OCI-LY7 (cell line): ENCODE measurements at regions not wholly inside any gene's neighbourhood (a gene's known extent, or its start where the extent isn't known, plus 50 kb on each side); places are given as distances from the start of the nearest gene placed in this dataset.

Experiments used
- BruUV-seq: library from RNA; stranded (reverse); fragments of 400-500 nt; replicated peaks from 2 replicates; lab custom pipeline; 2021; lab: Mats Ljungman, UMichigan
- CTCF ChIA-PET: fragments of 300-600 bp; sonication (Branson Sonifier 250); formaldehyde crosslinking; loops from one replicate; lab custom pipeline; 2022; ENCODE audit warnings: antibody characterized with exemption; ENCODE audit not compliant: unreplicated experiment; lab: Charles Lee
- POLR2A ChIA-PET: fragments of 300-600 bp; sonication (Branson Sonifier 250); formaldehyde crosslinking; loops from one replicate; lab custom pipeline; 2022; ENCODE audit warnings: antibody characterized with exemption; lab: Charles Lee
- DNase-seq: peaks from one replicate; pipeline ENCODE4 v3.0.0-alpha.2; 2015; ENCODE audit warnings: low spot score
- H2AFZ ChIP-seq: fragments of 200-600 bp; sonication (generic), shearing (Covaris generic); 2 replicates; pipeline ENCODE4 v1.6.1; 2014; ENCODE audit warnings: mild to moderate bottlenecking, antibody characterized with exemption, low read length, moderate library complexity
- H3K27ac ChIP-seq: fragments of 200-600 bp; sonication (generic); 2 replicates; pipeline ENCODE4 v1.5.1; 2014; ENCODE audit warnings: mixed run types, low read depth, mild to moderate bottlenecking, moderate library complexity, low read length, inconsistent platforms; ENCODE audit not compliant: poor library complexity, severe bottlenecking
- H3K36me3 ChIP-seq: fragments of 200-600 bp; sonication (generic); 2 replicates; pipeline ENCODE4 v1.6.1; 2014; ENCODE audit warnings: mild to moderate bottlenecking, antibody characterized with exemption, low read length, moderate library complexity, mixed read lengths; ENCODE audit not compliant: insufficient read depth
- H3K4me1 ChIP-seq: fragments of 200-600 bp; sonication (generic); 2 replicates; pipeline ENCODE4 v1.5.1; 2014; ENCODE audit warnings: mild to moderate bottlenecking, low read length; ENCODE audit not compliant: insufficient read depth, poor library complexity, severe bottlenecking
- H3K4me2 ChIP-seq: fragments of 200-600 bp; sonication (generic); 2 replicates; pipeline ENCODE4 v1.6.1; 2014; ENCODE audit warnings: mild to moderate bottlenecking, low read length
- H3K4me3 ChIP-seq: fragments of 200-600 bp; sonication (generic); 2 replicates; pipeline ENCODE4 v1.5.1; 2014; ENCODE audit warnings: mild to moderate bottlenecking, low read depth, low read length; ENCODE audit not compliant: poor library complexity, severe bottlenecking
- H3K79me2 ChIP-seq: fragments of 200-600 bp; sonication (generic); 2 replicates; pipeline ENCODE4 v1.6.1; 2016; ENCODE audit warnings: low read depth, mild to moderate bottlenecking, low read length, moderate library complexity, mixed read lengths; ENCODE audit not compliant: insufficient read depth
- H3K9me2 ChIP-seq: fragments of 200-600 bp; sonication (generic); 2 replicates; pipeline ENCODE4 v1.6.1; 2016; ENCODE audit warnings: mild to moderate bottlenecking, low read length, mixed read lengths; ENCODE audit not compliant: insufficient read depth
- H3K9me3 ChIP-seq: fragments of 200-600 bp; sonication (generic); 2 replicates; pipeline ENCODE4 v1.6.1; 2014; ENCODE audit warnings: mild to moderate bottlenecking, mixed run types, low read length, mixed read lengths
- H4K20me1 ChIP-seq: fragments of 200-600 bp; sonication (generic); 2 replicates; pipeline ENCODE4 v1.6.1; 2014; ENCODE audit warnings: mild to moderate bottlenecking, antibody characterized with exemption, low read length, moderate library complexity, mixed read lengths; ENCODE audit not compliant: insufficient read depth
- CTCF ChIP-seq: fragments of 200-600 bp; sonication (generic); conservative IDR thresholded peaks from 2 replicates; pipeline ENCODE4 v1.5.1; 2014; ENCODE audit warnings: mild to moderate bottlenecking, antibody characterized with exemption, low read length, moderate library complexity, mixed read lengths
- EZH2phosphoT487 ChIP-seq: fragments of 200-600 bp; sonication (generic); IDR thresholded peaks from 2 replicates; pipeline ENCODE4 v1.6.1; 2018; ENCODE audit warnings: low read depth, borderline replicate concordance, mild to moderate bottlenecking, mixed run types, antibody characterized with exemption, low read length, moderate library complexity, mixed read lengths
- intact Hi-C: fragments of 100-400 bp; cut with micrococcal nuclease; formaldehyde crosslinking; loops from one replicate; pipeline ENCODE4 v1.10.0; 2022; ENCODE audit not compliant: unreplicated experiment

GRCh38 chr10:120989279-120989678 lies 138.1 kb downstream of the WDR11 start:
- DNase-seq: no peak
- ChIA-PET CTCF (no interaction called here), POLR2A (no interaction called here)
- H3K36me3 ChIP-seq: no peaks in the 10 kb centered on the region
- BruUV-seq: no TSS peak
- no peaks in the 10 kb centered on the region for H3K4me1 ChIP-seq
- no peaks in the 10 kb centered on the region for H3K9me2 ChIP-seq
- no peaks in the 10 kb centered on the region for H3K9me3 ChIP-seq
- H3K27ac ChIP-seq: no peak overlapping the region
- no peak for TF ChIP-seq CTCF
- no peak for TF ChIP-seq EZH2phosphoT487
- no peaks in the 10 kb centered on the region for H3K79me2 ChIP-seq
- no peaks in the 10 kb centered on the region for H4K20me1 ChIP-seq
- intact Hi-C loops: no loop called here
- no peak overlapping the region for H3K4me3 ChIP-seq
- H3K4me2 ChIP-seq: no peak overlapping the region
- H2AFZ ChIP-seq: no peak overlapping the region

GRCh38 chr10:120989996-120990598 lies 138.9 kb downstream of the WDR11 start:
- H3K27ac ChIP-seq: no peak overlapping the region
- TF ChIP-seq EZH2phosphoT487 (no peak), CTCF (no peak)
- H4K20me1 ChIP-seq: no peaks in the 10 kb centered on the region
- H3K9me3 ChIP-seq: no peaks in the 10 kb centered on the region
- no peak for DNase-seq
- H3K4me3 ChIP-seq: no peak overlapping the region
- H3K36me3 ChIP-seq: no peaks in the 10 kb centered on the region
- H3K4me2 ChIP-seq: no peak overlapping the region
- no peaks in the 10 kb centered on the region for H3K9me2 ChIP-seq
- H3K79me2 ChIP-seq: no peaks in the 10 kb centered on the region
- CTCF ChIA-PET: no interaction called here
- intact Hi-C loops: no loop called here
- no peaks in the 10 kb centered on the region for H3K4me1 ChIP-seq
- no TSS peak for BruUV-seq
- POLR2A ChIA-PET: interaction anchor here (0.6 kb wide), 3 partner anchors 26 to 295 kb away, joined by 3 to 7 read pairs (median 3); no protein-coding TSS in a partner anchor
- H2AFZ ChIP-seq: no peak overlapping the region

GRCh38 chr10:120990831-120991230 lies 139.7 kb downstream of the WDR11 start:
- CTCF ChIA-PET: no interaction called here
- intact Hi-C loops: no loop called here
- no peak for DNase-seq
- H3K9me2 ChIP-seq: no peaks in the 10 kb centered on the region
- H2AFZ ChIP-seq: no peak overlapping the region
- no peaks in the 10 kb centered on the region for H3K79me2 ChIP-seq
- BruUV-seq: no TSS peak
- H3K27ac ChIP-seq: no peak overlapping the region
- H3K9me3 ChIP-seq: no peaks in the 10 kb centered on the region
- no peak overlapping the region for H3K4me2 ChIP-seq
- TF ChIP-seq CTCF (no peak), EZH2phosphoT487 (no peak)
- H3K4me1 ChIP-seq: no peaks in the 10 kb centered on the region
- no peaks in the 10 kb centered on the region for H3K36me3 ChIP-seq
- no peaks in the 10 kb centered on the region for H4K20me1 ChIP-seq
- no peak overlapping the region for H3K4me3 ChIP-seq
- POLR2A ChIA-PET: no interaction called here
